H7 (cell line): ENCODE measurements at regions not wholly inside any gene's neighbourhood (a gene's known extent, or its start where the extent isn't known, plus 50 kb on each side); places are given as distances from the start of the nearest gene placed in this dataset.

ENCODE experiments used
- DNase-seq: peaks from one replicate; pipeline ENCODE4 v3.0.0; 2012
- H3K27me3 ChIP-seq: 2 replicates; pipeline ENCODE4 v1.6.0; 2011; ENCODE audit warnings: mild to moderate bottlenecking, low read length; ENCODE audit not compliant: control insufficient read depth, insufficient read depth
- H3K36me3 ChIP-seq: replicated peaks from 2 replicates; pipeline ENCODE4 v1.5.1; 2011; ENCODE audit warnings: low read length; ENCODE audit not compliant: control insufficient read depth, insufficient read depth
- H3K4me3 ChIP-seq: 2 replicates; pipeline ENCODE4 v1.5.1; 2011; ENCODE audit warnings: low read depth, mild to moderate bottlenecking, control low read depth, low read length, moderate library complexity; ENCODE audit not compliant: insufficient read depth

DNA sequence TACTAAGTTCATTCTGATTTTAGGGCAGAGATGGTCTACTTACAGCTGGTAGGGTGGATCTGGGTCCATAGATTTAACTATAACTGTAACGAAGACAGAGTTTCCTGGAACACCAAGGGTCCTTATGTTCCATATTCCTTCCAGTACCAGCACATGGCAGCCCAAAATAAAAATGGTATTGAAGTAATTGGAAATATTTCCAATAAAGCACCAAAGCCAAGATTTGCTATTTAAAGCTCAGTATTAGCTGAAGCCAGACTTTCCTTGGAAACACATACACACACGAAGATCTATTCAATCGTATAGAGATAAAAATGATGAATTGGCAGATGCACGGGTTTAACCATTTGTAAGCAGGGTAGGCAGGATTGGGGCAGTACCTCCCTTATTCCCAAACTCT is 289.1 kb upstream of the SORCS1 start:
- Histone ChIP-seq H3K27me3 (no peaks in the 10 kb centered on the region), H3K4me3 (no peak overlapping the region), H3K36me3 (no peaks in the 10 kb centered on the region)
- DNase-seq = no peak

DNA sequence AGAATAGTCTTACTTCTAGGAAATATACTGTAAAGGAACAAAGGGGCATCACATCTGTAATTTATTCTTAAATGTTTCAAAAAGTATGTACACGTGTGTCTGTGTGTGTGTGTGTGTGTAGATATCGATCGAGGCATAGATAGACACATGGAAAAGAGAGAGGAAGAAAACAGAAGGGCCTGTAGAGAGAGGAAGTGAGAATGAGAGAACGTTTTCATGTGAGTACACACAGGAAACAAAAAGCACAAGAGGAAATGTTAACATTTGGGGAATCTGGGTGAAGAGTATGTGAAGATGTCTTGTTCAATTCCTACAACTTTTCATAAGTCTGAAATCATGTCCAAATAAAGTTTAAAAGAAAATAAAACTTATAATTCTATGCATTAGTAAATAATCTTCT is 286.5 kb upstream of the SORCS1 start:
- H3K4me3 ChIP-seq = no peak overlapping the region
- no peaks in the 10 kb centered on the region for H3K36me3 ChIP-seq
- DNase-seq = no peak
- no peaks in the 10 kb centered on the region for H3K27me3 ChIP-seq

DNA sequence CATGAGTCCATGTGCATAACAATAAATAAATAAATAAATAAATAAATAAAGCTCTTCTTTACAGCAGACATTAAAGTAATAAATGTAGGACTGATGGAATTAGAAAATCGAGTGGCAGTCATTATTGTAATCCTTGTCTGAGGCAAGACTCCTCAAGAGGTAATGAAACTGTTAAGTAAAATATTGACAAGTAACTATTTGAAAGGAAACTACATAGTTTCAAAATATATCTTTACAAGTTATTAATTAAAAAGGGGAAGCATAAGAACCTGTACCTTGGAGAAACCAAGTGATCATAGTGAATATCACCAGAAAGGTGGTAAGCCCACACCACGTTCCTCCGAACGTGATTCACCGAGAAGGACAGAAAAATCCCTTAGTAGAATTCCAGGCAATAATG is 285.6 kb upstream of the SORCS1 start:
- Histone ChIP-seq H3K27me3 (no peaks in the 10 kb centered on the region), H3K36me3 (no peaks in the 10 kb centered on the region), H3K4me3 (no peak overlapping the region)
- no peak for DNase-seq

DNA sequence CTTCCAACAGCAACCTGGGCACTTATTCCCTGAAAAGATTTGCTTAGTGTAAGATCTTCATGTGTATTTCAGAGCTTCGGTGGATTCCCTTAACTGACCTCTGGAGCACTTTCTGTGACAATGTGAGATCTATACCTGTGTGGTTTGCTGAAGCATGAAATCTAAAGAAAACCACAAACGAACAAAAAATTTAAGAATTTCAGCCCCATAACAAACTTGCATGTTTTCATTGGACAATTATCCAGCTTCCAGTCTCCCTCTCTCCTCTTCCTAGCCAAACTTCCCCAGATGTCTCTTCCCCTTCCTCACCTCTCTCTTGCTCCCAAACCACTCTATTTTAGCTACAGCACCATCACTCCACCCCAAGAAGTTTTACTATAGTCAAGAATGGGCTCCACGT is 279.9 kb upstream of the SORCS1 start:
- Histone ChIP-seq H3K4me3 (no peak overlapping the region), H3K36me3 (no peaks in the 10 kb centered on the region), H3K27me3 (no peaks in the 10 kb centered on the region)
- no peak for DNase-seq

DNA sequence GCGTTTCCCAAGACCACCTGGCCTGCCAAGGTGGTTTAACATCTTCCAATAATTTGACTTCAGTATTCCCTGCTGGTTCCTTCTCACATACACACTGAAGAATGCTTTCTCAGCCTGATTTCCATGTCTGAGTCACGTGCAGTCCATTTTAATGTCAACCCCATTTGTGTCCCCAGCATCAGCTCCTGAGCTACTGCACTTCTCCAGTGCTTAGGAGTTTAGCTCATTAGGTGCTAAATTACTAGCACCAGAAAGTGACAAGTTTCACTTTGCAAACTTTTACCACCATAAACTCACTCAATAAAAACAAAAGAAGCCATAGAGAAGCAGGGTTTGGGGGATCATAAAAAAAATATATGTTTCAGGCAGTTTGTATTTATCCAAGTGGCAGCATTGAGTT is 279.3 kb upstream of the SORCS1 start:
- H3K36me3 ChIP-seq = no peaks in the 10 kb centered on the region
- no peak overlapping the region for H3K4me3 ChIP-seq
- no peak for DNase-seq
- no peaks in the 10 kb centered on the region for H3K27me3 ChIP-seq

DNA sequence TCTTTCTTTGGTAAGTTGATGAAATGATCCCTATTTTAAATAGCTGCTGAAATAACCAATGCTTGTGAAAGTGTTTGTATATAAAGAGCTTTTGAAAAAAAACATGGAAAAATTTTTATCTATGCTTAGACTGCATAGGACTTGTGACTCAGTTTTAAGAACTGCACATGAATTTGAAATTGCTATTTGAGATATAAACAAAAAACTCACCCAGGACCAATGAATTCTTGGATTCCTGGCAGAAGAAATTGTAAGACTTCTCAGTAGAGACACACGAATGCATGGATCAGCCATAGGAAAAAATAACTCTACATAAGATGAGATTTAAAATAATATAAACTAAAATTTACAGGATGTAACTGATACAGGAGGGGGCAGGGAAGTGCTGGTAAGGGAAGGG is 278.8 kb upstream of the SORCS1 start:
- H3K27me3 ChIP-seq = no peaks in the 10 kb centered on the region
- no peak overlapping the region for H3K4me3 ChIP-seq
- DNase-seq = no peak
- no peaks in the 10 kb centered on the region for H3K36me3 ChIP-seq

DNA sequence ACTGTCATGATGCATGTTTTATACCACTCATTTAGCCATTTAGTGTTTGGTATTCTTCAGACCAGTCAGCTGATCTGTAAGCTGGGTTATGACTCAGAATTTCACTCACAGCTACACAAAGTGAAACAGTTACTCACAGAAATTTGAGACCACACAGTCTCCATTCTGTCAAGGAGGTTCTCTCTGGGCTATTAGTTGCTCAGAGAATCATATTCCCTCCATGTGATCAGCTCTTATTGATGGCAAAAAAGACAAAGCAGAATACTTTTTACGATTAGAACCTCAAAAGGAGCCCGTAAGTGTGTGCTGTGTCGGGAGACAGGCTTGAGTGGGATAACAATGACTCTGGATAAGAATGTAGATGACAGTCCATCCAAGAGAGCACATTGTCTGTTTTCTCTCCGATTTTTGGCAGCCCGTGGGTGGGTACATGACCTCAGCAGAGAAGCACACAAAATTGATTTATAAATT is 277.6 kb upstream of the SORCS1 start:
- no peaks in the 10 kb centered on the region for H3K27me3 ChIP-seq
- H3K36me3 ChIP-seq = no peaks in the 10 kb centered on the region
- no peak for DNase-seq
- no peak overlapping the region for H3K4me3 ChIP-seq

DNA sequence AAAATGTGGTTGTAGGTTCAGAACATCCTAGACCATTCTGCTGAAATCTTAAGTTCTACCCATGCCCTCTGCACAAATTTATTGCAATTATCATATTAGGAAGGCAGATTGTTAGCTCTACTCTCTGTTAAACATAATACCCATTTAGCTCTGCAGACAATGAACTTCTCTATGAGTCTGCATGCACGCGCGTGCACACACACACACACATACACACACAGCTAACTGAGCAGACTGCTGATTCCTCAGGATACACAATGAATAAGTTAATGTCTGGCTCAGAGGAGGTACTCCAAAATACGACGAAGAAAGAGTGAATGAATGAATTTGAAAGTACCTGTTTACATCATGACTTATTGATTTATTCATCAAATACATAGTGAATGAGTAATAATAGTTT is 276.2 kb upstream of the SORCS1 start:
- no peak overlapping the region for H3K4me3 ChIP-seq
- DNase-seq = no peak
- no peaks in the 10 kb centered on the region for H3K27me3 ChIP-seq
- no peaks in the 10 kb centered on the region for H3K36me3 ChIP-seq

DNA sequence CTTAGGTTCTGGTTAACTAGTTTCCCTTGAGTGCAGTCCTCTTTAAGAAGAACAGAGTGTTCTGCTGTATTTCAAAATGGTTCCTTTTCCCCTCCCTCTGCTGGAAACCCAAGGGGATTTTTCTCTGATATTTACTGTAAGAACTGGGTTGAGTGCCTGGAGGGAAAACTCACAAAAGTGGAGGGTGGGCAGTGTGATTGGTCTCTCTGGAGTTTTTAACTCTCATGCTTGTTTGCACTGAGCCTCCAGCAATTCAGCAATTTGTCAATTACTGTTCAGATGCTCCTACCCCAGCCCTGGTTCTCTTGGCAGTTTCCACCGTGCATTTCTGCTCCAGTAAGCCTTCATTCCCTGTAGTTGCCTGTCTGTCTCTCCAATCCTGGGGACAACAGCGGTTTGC is 273.4 kb upstream of the SORCS1 start:
- no peak for DNase-seq
- no peak overlapping the region for H3K4me3 ChIP-seq
- no peaks in the 10 kb centered on the region for H3K36me3 ChIP-seq
- H3K27me3 ChIP-seq = no peaks in the 10 kb centered on the region

DNA sequence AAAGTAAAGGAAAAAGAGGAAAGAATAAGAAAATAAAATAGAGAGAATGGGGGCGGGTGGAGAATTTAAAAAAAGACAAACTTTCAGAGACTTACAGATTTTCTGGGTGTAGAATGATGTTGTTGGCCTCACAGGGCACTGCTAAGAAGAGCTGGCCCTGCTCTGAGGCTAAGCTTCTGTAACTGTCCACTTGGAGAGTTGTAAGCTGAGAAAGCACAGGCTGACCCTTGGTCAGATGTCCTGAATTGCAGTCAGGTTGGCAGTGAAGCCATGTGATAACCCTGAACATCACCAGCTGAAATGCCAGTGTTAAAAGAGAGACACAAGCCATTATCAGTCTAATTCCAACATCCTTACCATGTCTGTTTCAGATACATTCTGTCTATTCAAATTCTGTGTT is 272.1 kb upstream of the SORCS1 start:
- DNase-seq = no peak
- Histone ChIP-seq H3K27me3 (no peaks in the 10 kb centered on the region), H3K4me3 (no peak overlapping the region), H3K36me3 (no peaks in the 10 kb centered on the region)

DNA sequence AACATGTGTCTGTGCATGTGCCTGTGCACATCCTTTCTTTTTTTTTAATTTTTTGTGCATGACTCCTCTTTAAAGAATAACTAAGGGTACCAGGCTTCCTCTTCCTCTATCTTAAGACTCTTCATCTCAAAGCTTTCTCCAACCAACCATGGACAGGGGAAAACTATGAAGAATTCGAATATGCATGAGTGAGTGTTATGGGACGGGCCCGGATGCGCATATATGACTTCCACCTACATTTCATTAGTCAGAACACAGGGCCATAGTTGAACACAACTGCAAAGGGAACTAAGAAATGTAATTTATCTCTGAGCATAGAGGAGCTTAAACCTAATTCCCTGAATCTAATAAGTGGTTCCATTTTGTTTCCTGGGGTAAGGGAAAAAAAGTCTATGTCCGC is 270.3 kb upstream of the SORCS1 start:
- Histone ChIP-seq H3K27me3 (no peaks in the 10 kb centered on the region), H3K36me3 (no peaks in the 10 kb centered on the region), H3K4me3 (no peak overlapping the region)
- DNase-seq = no peak

DNA sequence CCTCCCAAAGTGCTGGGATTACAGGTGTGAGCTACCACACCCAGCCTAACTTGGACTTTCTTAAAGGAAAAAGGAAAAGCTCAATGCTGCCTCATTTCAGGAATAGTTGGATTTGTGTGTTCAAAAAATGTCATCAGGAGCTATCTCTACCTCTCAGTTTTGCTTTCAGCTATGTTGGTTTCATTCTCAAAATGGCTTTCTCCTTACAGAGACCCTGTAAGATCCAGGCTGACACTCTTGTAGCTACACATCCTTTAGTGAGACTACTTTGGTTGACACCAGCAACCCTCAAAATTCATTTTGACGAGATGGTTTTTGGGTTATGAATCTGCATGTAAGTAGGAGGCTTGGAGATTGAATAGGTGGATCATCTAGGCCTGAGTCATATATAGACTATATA is 269.7 kb upstream of the SORCS1 start:
- no peaks in the 10 kb centered on the region for H3K36me3 ChIP-seq
- no peak overlapping the region for H3K4me3 ChIP-seq
- H3K27me3 ChIP-seq = no peaks in the 10 kb centered on the region
- DNase-seq = no peak

DNA sequence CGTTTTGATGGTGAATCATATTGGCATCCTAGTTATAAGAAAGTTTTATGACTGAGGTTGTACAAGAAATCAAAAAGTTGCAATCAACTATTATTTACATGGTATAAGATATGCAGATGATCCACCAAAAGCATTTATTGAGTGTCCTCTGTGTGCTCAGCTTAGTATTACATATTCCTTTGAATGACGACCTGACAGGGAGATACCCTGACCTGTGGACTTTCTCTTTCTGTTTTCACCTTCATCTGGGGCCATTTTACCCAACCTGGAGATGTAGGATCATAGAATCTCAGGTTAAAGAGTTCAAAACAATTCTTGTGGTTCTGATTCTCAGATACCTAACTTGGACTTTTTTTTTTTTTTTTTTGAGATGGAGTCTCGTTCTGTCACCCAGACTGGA is 269.1 kb upstream of the SORCS1 start:
- H3K36me3 ChIP-seq = no peaks in the 10 kb centered on the region
- no peak for DNase-seq
- no peak overlapping the region for H3K4me3 ChIP-seq
- no peaks in the 10 kb centered on the region for H3K27me3 ChIP-seq

DNA sequence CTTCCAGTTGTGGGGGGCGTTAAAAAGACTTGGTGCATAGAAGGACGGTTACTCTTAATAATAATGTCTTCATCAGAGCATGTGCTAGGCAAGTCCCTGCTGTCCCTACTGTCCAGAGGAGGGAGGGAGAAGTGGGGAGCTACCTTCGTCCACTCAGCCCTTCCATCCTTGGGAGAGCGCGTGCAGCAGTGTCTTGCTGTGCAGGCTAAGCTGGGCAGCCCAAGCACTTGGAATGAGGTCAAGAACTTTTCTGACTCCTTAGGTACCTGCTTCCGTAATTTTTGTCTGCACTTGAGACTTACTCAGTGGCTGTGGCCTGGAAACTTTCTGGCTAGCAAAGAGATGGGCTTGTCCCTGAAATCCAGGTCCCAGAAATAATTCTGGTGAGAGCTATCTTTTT is 265.9 kb upstream of the SORCS1 start:
- H3K36me3 ChIP-seq = no peaks in the 10 kb centered on the region
- no peak overlapping the region for H3K4me3 ChIP-seq
- DNase-seq = no peak
- H3K27me3 ChIP-seq = no peaks in the 10 kb centered on the region

DNA sequence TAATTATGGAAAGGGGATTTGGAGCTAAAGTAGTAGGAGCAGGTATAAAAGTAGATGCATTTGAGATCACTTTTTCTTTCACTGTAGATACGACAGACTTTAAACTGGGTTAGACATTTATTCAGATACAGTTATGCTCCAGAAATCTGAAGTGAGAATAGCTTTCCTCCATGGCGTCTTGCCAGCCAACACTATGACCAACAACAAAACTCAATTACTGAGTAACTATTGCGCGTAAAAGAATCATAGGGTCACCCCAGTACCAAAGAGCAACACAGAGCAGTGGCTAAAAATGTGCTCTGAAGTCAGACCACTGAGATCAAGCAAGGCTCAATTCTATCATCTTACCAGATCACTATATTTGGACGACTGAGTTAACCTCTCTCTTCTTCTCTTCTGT is 262.5 kb upstream of the SORCS1 start:
- Histone ChIP-seq H3K4me3 (no peak overlapping the region), H3K27me3 (no peaks in the 10 kb centered on the region), H3K36me3 (no peaks in the 10 kb centered on the region)
- DNase-seq = no peak

DNA sequence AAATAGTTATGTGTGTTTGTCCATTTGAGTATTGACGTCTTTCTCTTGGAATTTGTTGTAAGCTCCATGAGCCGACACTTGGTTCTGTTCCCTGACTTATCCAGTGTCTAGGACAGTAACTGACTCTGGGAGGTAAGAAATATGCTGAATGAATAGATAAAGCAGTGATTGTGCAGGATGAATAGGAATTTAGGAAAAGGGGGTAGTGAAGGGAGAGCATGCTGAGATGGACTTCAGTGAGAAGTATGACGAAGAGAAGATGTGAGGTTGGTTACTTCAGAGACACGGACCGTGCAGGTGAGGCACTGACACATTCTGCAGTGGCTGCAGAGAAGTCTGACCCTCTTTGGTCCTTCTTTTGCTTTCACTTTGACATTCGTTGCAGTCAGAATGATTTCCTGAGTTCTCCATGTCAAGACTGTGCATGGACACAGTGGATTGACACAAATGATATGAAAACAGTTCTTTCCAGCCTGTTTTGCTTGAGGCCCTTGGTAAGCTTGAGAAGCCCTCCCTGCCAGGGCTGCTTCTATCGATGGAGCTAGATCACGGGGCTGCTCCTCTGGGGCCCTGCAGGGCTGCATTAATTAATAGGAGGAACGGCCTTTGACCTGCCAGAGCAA is 261.5 kb upstream of the SORCS1 start:
- no peak for DNase-seq
- Histone ChIP-seq H3K27me3 (no peaks in the 10 kb centered on the region), H3K36me3 (no peaks in the 10 kb centered on the region), H3K4me3 (no peak overlapping the region)
